Caco-2 (cell line): ENCODE measurements at regions not wholly inside any gene's neighbourhood (a gene's known extent, or its start where the extent isn't known, plus 50 kb on each side); places are given as distances from the start of the nearest gene placed in this dataset.

ENCODE experiments used
- BruUV-seq: library from RNA; stranded (reverse); fragments of 400-500 nt; replicated peaks from 2 replicates; lab custom pipeline; 2021; lab: Mats Ljungman, UMichigan
- CTCF ChIA-PET: fragments of 300-600 bp; sonication (Branson Sonifier 250); formaldehyde crosslinking; loops from one replicate; lab custom pipeline; 2022; ENCODE audit warnings: antibody characterized with exemption; lab: Charles Lee
- POLR2A ChIA-PET: fragments of 300-600 bp; sonication (Branson Sonifier 250); formaldehyde crosslinking; loops from one replicate; lab custom pipeline; 2022; ENCODE audit warnings: antibody characterized with exemption; lab: Charles Lee
- DNase-seq, 2 experiments: peaks; one replicate each; pipeline versions ENCODE4 v3.0.0 to v3.0.0-alpha.2; 2020 to 2022
- H3K27me3 ChIP-seq: replicated peaks from 2 replicates; pipeline ENCODE4 v1.6.0; 2011; ENCODE audit warnings: low read length; ENCODE audit not compliant: control insufficient read depth, insufficient read depth
- H3K36me3 ChIP-seq: 2 replicates; pipeline ENCODE4 v1.5.1; 2011; ENCODE audit warnings: low read length; ENCODE audit not compliant: control insufficient read depth, insufficient read depth
- H3K4me1 ChIP-seq: fragments of 250-450 bp; sonication (Bioruptor Pico); 2 replicates; pipeline ENCODE4 v1.5.1; 2020; ENCODE audit warnings: mild to moderate bottlenecking
- H3K4me3 ChIP-seq: 2 replicates; pipeline ENCODE4 v1.5.1; 2011; ENCODE audit warnings: low read depth, mild to moderate bottlenecking, control low read depth, low read length
- H3K9me3 ChIP-seq: fragments of 250-450 bp; sonication (Bioruptor Pico); 2 replicates; pipeline ENCODE4 v1.5.1; 2020; ENCODE audit warnings: mild to moderate bottlenecking, moderate library complexity
- H3K27ac Mint-ChIP-seq: one replicate; pipeline ENCODE4 v1.8.0; 2022; ENCODE audit warnings: mixed read lengths; ENCODE audit not compliant: unreplicated experiment
- H3K27me3 Mint-ChIP-seq: one replicate; pipeline ENCODE4 v1.8.0; 2022; ENCODE audit warnings: mixed read lengths; ENCODE audit not compliant: insufficient read depth, unreplicated experiment
- H3K36me3 Mint-ChIP-seq: one replicate; pipeline ENCODE4 v1.8.0; 2022; ENCODE audit warnings: mild to moderate bottlenecking, mixed read lengths; ENCODE audit not compliant: insufficient read depth, unreplicated experiment
- H3K4me1 Mint-ChIP-seq: one replicate; pipeline ENCODE4 v1.8.0; 2022; ENCODE audit warnings: low read depth, mixed read lengths; ENCODE audit not compliant: unreplicated experiment
- H3K4me3 Mint-ChIP-seq: one replicate; pipeline ENCODE4 v1.8.0; 2022; ENCODE audit warnings: mild to moderate bottlenecking, moderate library complexity, mixed read lengths; ENCODE audit not compliant: unreplicated experiment
- H3K9me3 Mint-ChIP-seq: one replicate; pipeline ENCODE4 v1.8.0; 2022; ENCODE audit warnings: mixed read lengths; ENCODE audit not compliant: unreplicated experiment
- intact Hi-C: fragments of 100-400 bp; cut with micrococcal nuclease; formaldehyde crosslinking; loops from one replicate; pipeline ENCODE4 v1.10.0; 2022; ENCODE audit not compliant: unreplicated experiment
- TF ChIP-seq, protein P1 (sequence below), 2 experiments: fragments of 200-600 bp in 1 of 2; IDR thresholded peaks; 1 replicate in 1 of 2; 2 replicates in 1 of 2; pipeline versions ENCODE4 v1.5.1 to v1.8.0; 2011 to 2022; ENCODE audit warnings: antibody characterized with exemption in 1 of 2, control low read depth in 1 of 2, inconsistent platforms in 1 of 2, low read depth in 1 of 2, low read length in 1 of 2, mild to moderate bottlenecking in 1 of 2, moderate library complexity in 1 of 2; ENCODE audit not compliant: insufficient read depth in 1 of 2, severe bottlenecking in 1 of 2, unreplicated experiment in 1 of 2

DNA sequence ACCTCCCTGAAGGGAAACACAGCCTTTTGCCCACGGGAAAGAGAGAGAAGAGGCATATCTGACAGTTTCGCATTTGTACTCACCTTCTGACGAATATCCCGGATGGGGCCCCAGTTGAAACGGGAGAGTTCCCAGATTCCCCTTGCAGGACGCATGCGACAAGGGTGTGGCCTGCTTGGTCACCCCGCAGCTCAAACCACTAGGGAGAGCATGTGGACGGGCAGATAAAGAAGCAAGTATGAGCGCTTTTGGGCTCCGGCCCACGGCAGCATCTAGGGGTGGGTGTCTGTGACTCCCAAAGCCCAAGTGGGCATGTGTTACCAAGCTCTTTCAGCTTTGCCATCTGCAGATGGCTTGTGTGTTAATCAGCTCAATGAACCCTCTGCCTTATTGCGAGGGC is 70.1 kb upstream of the MED14 start:
- ChIA-PET POLR2A (no interaction called here), CTCF (no interaction called here)
- Mint-ChIP-seq H3K36me3 (no peaks in the 10 kb centered on the region), H3K4me1 (no peaks in the 10 kb centered on the region), H3K4me3 (no peak overlapping the region), H3K27me3 (no peaks in the 10 kb centered on the region), H3K27ac (no peak overlapping the region), H3K9me3 (no peaks in the 10 kb centered on the region)
- intact Hi-C loops, result no loop called here
- no peak for DNase-seq
- BruUV-seq, result no TSS peak
- Histone ChIP-seq H3K36me3 (no peaks in the 10 kb centered on the region), H3K4me3 (no peak overlapping the region), H3K9me3 (no peaks in the 10 kb centered on the region), H3K27me3 (no peaks in the 10 kb centered on the region), H3K4me1 (no peaks in the 10 kb centered on the region)
- TF ChIP-seq, protein P1, sequence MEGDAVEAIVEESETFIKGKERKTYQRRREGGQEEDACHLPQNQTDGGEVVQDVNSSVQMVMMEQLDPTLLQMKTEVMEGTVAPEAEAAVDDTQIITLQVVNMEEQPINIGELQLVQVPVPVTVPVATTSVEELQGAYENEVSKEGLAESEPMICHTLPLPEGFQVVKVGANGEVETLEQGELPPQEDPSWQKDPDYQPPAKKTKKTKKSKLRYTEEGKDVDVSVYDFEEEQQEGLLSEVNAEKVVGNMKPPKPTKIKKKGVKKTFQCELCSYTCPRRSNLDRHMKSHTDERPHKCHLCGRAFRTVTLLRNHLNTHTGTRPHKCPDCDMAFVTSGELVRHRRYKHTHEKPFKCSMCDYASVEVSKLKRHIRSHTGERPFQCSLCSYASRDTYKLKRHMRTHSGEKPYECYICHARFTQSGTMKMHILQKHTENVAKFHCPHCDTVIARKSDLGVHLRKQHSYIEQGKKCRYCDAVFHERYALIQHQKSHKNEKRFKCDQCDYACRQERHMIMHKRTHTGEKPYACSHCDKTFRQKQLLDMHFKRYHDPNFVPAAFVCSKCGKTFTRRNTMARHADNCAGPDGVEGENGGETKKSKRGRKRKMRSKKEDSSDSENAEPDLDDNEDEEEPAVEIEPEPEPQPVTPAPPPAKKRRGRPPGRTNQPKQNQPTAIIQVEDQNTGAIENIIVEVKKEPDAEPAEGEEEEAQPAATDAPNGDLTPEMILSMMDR (IDR thresholded peaks at IDR 0.05; ENCODE audit: insufficient read depth in 1 of 2, low read depth in 1 of 2, low read length in 1 of 2, severe bottlenecking in 1 of 2, unreplicated experiment in 1 of 2), result no peak

DNA sequence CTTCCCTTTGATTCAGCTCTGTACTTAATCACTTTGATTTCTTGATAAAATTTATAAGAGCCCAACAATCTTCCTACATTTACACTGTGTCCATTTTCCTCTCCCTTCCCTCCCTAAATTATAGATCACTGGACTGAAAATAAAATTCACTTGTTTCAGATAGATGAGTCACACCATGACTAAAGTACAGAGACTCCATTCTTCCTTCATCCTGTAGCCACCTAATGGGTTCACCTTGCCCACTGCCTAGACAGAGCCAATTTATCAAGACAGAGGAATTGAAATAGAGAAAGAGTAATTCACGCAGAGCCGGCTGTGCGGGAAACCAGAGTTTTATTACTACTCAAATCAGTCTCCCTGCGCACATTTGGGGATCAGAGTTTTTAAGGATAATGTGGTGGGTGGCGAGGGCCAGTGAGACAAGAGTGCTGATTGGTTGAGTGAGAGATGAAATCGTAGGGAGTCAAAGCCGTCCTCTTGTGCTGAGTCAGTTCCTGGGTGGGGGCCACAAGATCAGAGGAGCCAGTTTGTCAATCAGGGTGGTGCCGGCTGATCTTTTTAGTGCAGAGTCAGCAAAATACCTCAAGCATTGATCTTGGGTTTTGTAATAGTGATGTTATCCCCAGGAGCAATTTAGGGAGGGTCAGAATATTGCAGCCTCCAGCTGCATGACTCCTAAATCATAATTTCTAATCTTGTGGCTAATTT is 71.3 kb upstream of the MED14 start:
- Histone ChIP-seq H3K36me3 (no peaks in the 10 kb centered on the region), H3K27me3 (no peaks in the 10 kb centered on the region), H3K4me1 (no peaks in the 10 kb centered on the region), H3K4me3 (no peak overlapping the region), H3K9me3 (no peaks in the 10 kb centered on the region)
- POLR2A ChIA-PET, result no interaction called here
- Mint-ChIP-seq H3K27ac (no peak overlapping the region), H3K4me3 (no peak overlapping the region), H3K4me1 (no peaks in the 10 kb centered on the region), H3K9me3 (no peaks in the 10 kb centered on the region), H3K36me3 (no peaks in the 10 kb centered on the region), H3K27me3 (no peaks in the 10 kb centered on the region)
- no peak for DNase-seq
- intact Hi-C loops, result no loop called here
- TF ChIP-seq, protein P1 (IDR thresholded peaks at IDR 0.05; ENCODE audit: insufficient read depth in 1 of 2, low read depth in 1 of 2, low read length in 1 of 2, severe bottlenecking in 1 of 2, unreplicated experiment in 1 of 2), result no peak
- no TSS peak for BruUV-seq
- CTCF ChIA-PET, result no interaction called here

DNA sequence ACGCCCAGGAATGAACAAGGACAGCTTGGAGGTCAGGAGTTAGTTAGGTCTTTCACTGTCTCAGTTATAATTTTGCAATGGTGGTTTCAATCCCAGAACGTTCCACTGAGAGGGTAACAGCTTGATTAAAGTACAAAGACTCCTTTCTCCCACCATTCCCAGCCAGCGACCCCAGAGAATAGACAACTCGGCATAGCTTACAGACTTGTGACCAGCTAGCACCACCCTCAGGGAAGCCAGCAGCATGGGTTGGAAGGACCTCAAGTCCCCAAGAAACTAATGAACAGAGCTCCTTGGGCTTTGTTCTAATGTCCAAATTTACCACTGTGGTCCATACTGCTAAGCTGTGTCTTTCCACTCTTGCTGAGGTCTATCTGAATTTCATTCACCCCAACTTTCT is 72.0 kb upstream of the MED14 start:
- Histone ChIP-seq H3K4me3 (no peak overlapping the region), H3K9me3 (no peaks in the 10 kb centered on the region), H3K36me3 (no peaks in the 10 kb centered on the region), H3K4me1 (no peaks in the 10 kb centered on the region), H3K27me3 (no peaks in the 10 kb centered on the region)
- no peaks in the 10 kb centered on the region for H3K4me1 Mint-ChIP-seq
- H3K27ac Mint-ChIP-seq, result no peak overlapping the region
- H3K36me3 Mint-ChIP-seq, result no peaks in the 10 kb centered on the region
- H3K4me3 Mint-ChIP-seq, result no peak overlapping the region
- no peak for DNase-seq
- CTCF ChIA-PET, result no interaction called here
- H3K27me3 Mint-ChIP-seq, result no peaks in the 10 kb centered on the region
- POLR2A ChIA-PET, result no interaction called here
- no peaks in the 10 kb centered on the region for H3K9me3 Mint-ChIP-seq
- no TSS peak for BruUV-seq
- intact Hi-C loops, result no loop called here
- TF ChIP-seq, protein P1 (IDR thresholded peaks at IDR 0.05; ENCODE audit: insufficient read depth in 1 of 2, low read depth in 1 of 2, low read length in 1 of 2, severe bottlenecking in 1 of 2, unreplicated experiment in 1 of 2), result no peak
